Ovary (tissue), 7 donors: ENCODE measurements at regions not wholly inside any gene's neighbourhood (a gene's known extent, or its start where the extent isn't known, plus 50 kb on each side); places are given as distances from the start of the nearest gene placed in this dataset. TPM values are rescaled to one million over a fixed set of nuclear protein-coding genes. Genes with fewer than 3 reads are reported as not detected.

ENCODE experiments used
- DNase-seq, 5 donors: peaks; one replicate each; pipeline ENCODE4 v3.0.0-alpha.2; 2019 to 2020
- H3K27ac ChIP-seq, 2 donors: fragments of 200-600 bp; one replicate each; pipeline versions ENCODE4 v1.5.1 to v1.8.0; 2019 to 2022
- H3K27me3 ChIP-seq: fragments of 200-600 bp; one replicate; pipeline ENCODE4 v1.8.0; 2022
- H3K36me3 ChIP-seq: fragments of 200-600 bp; sonication (generic); one replicate; pipeline ENCODE4 v1.5.1; 2019
- H3K4me1 ChIP-seq: one replicate; pipeline ENCODE4 v1.8.1; 2013; ENCODE audit warnings: mild to moderate bottlenecking, moderate library complexity; ENCODE audit not compliant: insufficient read depth
- H3K4me3 ChIP-seq: fragments of 200-600 bp; sonication (generic); one replicate; pipeline ENCODE4 v1.5.1; 2017
- H3K9me3 ChIP-seq, 2 donors: fragments of 200-600 bp in 1 of 2; sonication (generic) in 1 of 2; one replicate each; pipeline versions ENCODE4 v1.5.1 to v1.8.1; 2013 to 2019; ENCODE audit warnings: mild to moderate bottlenecking in 1 of 2, moderate library complexity in 1 of 2
- EP300 ChIP-seq: sonication (generic); formaldehyde crosslinking; IDR thresholded peaks from one replicate; pipeline ENCODE4 v1.6.1; 2017; ENCODE audit warnings: antibody characterized with exemption
- POLR2A ChIP-seq: fragments of 450-650 bp; IDR thresholded peaks from one replicate; pipeline ENCODE4 v1.6.1; 2017; ENCODE audit warnings: antibody characterized with exemption, mild to moderate bottlenecking, moderate library complexity
- WGBS, 3 donors: extraction: QIAGEN DNeasy Blood & Tissue Kit in 1 of 3; methylation state at CpG; one replicate each; pipeline versions ENCODE4 v1.1.5 to v1.1.7; 2013 to 2017; 5-methylcytosine and 5-hydroxymethylcytosine counted together
- intact Hi-C, 4 donors: fragments of 100-400 bp; cut with DNase I; formaldehyde crosslinking; loops; one replicate each; pipeline versions ENCODE4 v1.11.0 to v1.15.1; 2022 to 2023
- small RNA-seq: library from RNA; depleted of rRNA; stranded (forward); fragments of <200 nt; gene quantifications from one replicate; pipeline ENCODE3, GENCODE V24; 2016
- TF ChIP-seq, protein P1 (sequence below), 3 donors: fragments of 450-650 bp in 2 of 3; fragments of 200-600 bp in 1 of 3; IDR thresholded peaks; one replicate each; pipeline versions ENCODE4 v1.5.1 to v1.8.0; 2016 to 2022; ENCODE audit warnings: antibody characterized with exemption in 3 of 3, mild to moderate bottlenecking in 1 of 3
- donor health status: DM: no; HTN: no; CAD: no; lungs with moderate emphysema.
- donor health status: DM: no; HTN: no; CAD: no.
- donor health status: Bipolar disorder and iron deficiency.
- donor health status: DM: no; HTN: no; CAD: no.
- donor health status: DM: yes; HTN: yes; CAD: no.

DNA sequence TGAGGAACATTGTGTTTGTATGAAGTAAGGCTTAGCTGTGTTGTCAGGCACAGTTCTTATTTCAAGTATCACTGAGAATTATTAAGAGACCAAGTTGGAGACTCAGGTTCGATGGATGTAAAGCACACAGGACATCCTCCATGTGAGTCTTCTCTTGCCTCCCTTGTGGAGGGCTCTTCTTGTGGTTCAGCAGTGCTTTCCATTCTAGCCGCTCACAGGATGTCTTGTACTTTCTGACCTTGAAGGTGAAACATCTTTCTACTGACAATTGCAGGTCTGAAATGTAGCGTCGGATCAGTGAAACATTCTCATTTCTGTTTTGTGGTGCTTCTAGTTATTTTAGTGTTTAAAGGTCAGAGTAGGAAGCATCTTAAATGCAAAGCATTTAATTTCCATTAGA is 154.6 kb downstream of the HIPK3 start:
- no peaks in the 10 kb centered on the region for H3K4me1 ChIP-seq
- no peak overlapping the region for H3K27ac ChIP-seq
- no peaks in the 10 kb centered on the region for H3K27me3 ChIP-seq
- H3K9me3 ChIP-seq = no peaks in the 10 kb centered on the region
- no peaks in the 10 kb centered on the region for H3K36me3 ChIP-seq
- no peak overlapping the region for H3K4me3 ChIP-seq
- TF ChIP-seq, protein P1, sequence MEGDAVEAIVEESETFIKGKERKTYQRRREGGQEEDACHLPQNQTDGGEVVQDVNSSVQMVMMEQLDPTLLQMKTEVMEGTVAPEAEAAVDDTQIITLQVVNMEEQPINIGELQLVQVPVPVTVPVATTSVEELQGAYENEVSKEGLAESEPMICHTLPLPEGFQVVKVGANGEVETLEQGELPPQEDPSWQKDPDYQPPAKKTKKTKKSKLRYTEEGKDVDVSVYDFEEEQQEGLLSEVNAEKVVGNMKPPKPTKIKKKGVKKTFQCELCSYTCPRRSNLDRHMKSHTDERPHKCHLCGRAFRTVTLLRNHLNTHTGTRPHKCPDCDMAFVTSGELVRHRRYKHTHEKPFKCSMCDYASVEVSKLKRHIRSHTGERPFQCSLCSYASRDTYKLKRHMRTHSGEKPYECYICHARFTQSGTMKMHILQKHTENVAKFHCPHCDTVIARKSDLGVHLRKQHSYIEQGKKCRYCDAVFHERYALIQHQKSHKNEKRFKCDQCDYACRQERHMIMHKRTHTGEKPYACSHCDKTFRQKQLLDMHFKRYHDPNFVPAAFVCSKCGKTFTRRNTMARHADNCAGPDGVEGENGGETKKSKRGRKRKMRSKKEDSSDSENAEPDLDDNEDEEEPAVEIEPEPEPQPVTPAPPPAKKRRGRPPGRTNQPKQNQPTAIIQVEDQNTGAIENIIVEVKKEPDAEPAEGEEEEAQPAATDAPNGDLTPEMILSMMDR (IDR thresholded peaks at IDR 0.05) = no peak
- TF ChIP-seq EP300 (no peak), POLR2A (no peak)
- intact Hi-C loops = no loop called here
- DNase-seq = no peak
- WGBS, 3 donors = 68 to 79% (median 76%) methylated on average over 4 of the region's 4 CpGs

GRCh38 chr11:33410086-33410765 is 153.0 kb downstream of the HIPK3 start:
- TF ChIP-seq, protein P1 (IDR thresholded peaks at IDR 0.05) = no peak
- no peak for TF ChIP-seq POLR2A
- no peak for TF ChIP-seq EP300
- no peaks in the 10 kb centered on the region for H3K4me1 ChIP-seq
- H3K9me3 ChIP-seq = no peaks in the 10 kb centered on the region
- WGBS, 3 donors = 53 to 61% (median 55%) methylated on average over 4 of the region's 4 CpGs
- no peaks in the 10 kb centered on the region for H3K36me3 ChIP-seq
- no peak for DNase-seq
- intact Hi-C loops = no loop called here
- no peak overlapping the region for H3K4me3 ChIP-seq
- H3K27me3 ChIP-seq = no peaks in the 10 kb centered on the region
- no peak overlapping the region for H3K27ac ChIP-seq

Small RNAs in the stretch of these regions (small RNA-seq; reads per million reads assigned to genes)
- not detected for gene AL133399.1
